Right lobe of liver (tissue), 4 donors: ENCODE measurements at regions not wholly inside any gene's neighbourhood (a gene's known extent, or its start where the extent isn't known, plus 50 kb on each side); places are given as distances from the start of the nearest gene placed in this dataset.

Experiments used
- POLR2A ChIP-seq: fragments of 450-650 bp; IDR thresholded peaks from one replicate; pipeline ENCODE4 v1.6.1; 2017; ENCODE audit warnings: antibody characterized with exemption, mild to moderate bottlenecking
- TF ChIP-seq, protein P1 (sequence below), 4 donors: fragments of 200-600 bp in 3 of 4; fragments of 450-650 bp in 1 of 4; IDR thresholded peaks; one replicate each; pipeline versions ENCODE4 v1.5.1 to v1.8.0; 2016 to 2022; ENCODE audit warnings: antibody characterized with exemption in 4 of 4, mild to moderate bottlenecking in 2 of 4
- donor health status: DM: no; HTN: no; CAD: no.
- donor health status: DM: no; HTN: no; CAD: no.
- donor health status: DM: no; HTN: yes; CAD: no.

DNA sequence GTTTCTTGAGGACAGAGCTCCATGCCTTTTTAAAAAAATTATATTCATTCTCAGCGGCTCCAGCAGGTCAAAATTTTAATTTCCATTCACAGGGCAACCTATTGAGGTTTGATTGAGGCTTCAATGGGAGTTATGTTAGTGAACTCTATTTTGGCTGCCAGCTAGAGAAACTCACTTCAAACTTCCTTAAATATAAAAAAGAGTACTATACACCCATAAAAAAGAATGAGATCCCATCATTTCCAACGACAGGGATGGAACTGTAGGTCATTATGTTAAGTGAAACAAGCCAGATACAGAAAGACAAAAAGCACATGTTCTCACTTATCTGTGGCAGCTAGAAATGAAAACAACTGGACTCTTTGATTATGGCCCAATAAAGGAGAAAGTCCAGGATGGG is 176.8 kb upstream of the IL12B start:
- TF ChIP-seq, protein P1, sequence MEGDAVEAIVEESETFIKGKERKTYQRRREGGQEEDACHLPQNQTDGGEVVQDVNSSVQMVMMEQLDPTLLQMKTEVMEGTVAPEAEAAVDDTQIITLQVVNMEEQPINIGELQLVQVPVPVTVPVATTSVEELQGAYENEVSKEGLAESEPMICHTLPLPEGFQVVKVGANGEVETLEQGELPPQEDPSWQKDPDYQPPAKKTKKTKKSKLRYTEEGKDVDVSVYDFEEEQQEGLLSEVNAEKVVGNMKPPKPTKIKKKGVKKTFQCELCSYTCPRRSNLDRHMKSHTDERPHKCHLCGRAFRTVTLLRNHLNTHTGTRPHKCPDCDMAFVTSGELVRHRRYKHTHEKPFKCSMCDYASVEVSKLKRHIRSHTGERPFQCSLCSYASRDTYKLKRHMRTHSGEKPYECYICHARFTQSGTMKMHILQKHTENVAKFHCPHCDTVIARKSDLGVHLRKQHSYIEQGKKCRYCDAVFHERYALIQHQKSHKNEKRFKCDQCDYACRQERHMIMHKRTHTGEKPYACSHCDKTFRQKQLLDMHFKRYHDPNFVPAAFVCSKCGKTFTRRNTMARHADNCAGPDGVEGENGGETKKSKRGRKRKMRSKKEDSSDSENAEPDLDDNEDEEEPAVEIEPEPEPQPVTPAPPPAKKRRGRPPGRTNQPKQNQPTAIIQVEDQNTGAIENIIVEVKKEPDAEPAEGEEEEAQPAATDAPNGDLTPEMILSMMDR (IDR thresholded peaks at IDR 0.05), result no peak
- no peak for TF ChIP-seq POLR2A
